ENCODE measurements at regions not wholly inside any gene's neighbourhood (a gene's known extent, or its start where the extent isn't known, plus 50 kb on each side); places are given as distances from the start of the nearest gene placed in this dataset.

DNA sequence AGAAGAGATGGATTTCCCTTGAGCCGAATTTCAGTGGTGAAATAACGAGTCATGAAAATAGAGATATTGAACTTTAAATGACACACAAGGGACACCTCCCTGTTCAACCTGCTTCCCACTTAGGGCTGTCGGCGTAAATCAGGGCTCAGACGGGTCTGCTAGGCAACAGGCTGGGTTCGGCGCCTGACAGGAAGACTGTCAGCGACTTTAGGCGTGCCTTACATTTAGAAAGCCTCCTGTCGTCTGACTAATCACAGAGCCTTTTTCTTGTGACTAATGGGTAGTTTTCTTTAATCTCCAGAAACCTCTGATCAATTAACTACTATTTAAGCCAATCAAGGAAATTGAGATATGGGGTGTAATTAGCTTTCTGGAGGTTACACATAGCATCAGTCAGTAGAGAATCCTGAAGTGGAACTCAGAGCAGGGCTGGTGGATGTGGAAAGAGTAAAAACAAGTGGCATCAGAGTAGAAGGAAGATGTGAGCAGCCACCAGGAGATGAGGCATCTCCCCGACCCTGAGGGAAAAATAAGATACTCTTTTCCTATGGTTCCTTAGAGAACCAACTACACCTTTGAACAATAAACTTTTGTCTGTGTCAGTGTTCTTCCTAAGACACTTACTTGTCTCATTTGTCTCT, 86.2 kb upstream of the HS3ST1 start:
- Histone ChIP-seq H3K27ac (no peak overlapping the region), H3K36me3 (no peaks in the 10 kb centered on the region), H3K9me3 (no peaks in the 10 kb centered on the region), H3K27me3 (no peaks in the 10 kb centered on the region), H3K4me1 (no peaks in the 10 kb centered on the region), H3K4me3 (no peak overlapping the region)
- TF ChIP-seq POLR2A (IDR thresholded peaks at IDR 0.05), result no peak
- no peak for TF ChIP-seq EP300 (IDR thresholded peaks at IDR 0.05)
- TF ChIP-seq, protein P1, sequence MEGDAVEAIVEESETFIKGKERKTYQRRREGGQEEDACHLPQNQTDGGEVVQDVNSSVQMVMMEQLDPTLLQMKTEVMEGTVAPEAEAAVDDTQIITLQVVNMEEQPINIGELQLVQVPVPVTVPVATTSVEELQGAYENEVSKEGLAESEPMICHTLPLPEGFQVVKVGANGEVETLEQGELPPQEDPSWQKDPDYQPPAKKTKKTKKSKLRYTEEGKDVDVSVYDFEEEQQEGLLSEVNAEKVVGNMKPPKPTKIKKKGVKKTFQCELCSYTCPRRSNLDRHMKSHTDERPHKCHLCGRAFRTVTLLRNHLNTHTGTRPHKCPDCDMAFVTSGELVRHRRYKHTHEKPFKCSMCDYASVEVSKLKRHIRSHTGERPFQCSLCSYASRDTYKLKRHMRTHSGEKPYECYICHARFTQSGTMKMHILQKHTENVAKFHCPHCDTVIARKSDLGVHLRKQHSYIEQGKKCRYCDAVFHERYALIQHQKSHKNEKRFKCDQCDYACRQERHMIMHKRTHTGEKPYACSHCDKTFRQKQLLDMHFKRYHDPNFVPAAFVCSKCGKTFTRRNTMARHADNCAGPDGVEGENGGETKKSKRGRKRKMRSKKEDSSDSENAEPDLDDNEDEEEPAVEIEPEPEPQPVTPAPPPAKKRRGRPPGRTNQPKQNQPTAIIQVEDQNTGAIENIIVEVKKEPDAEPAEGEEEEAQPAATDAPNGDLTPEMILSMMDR (IDR thresholded peaks at IDR 0.05), result no peak
- no peak for TF ChIP-seq POLR2AphosphoS5 (IDR thresholded peaks at IDR 0.05)
- no peak for DNase-seq (ENCODE audit: low spot score in 2 of 2)
- 59% methylated on average over 11 of the region's 11 CpGs for WGBS

DNA sequence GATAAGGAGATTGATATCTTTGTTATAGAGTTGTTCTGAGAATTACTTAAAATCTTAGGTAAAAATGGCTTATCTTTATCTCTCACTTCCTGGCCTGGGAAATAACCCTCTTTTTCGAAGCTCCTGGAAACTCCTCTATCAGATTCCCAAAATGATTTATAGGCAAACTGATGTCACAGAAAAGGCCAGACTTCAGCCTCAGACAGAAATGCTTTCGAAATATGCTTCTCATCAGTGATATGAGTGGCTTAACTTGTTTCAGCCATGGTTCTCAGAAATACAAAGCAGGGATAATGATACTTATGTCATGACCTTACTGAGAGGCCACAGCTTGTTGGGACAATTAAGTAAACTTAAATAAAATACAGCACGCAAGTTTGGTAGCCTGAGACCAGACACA, 85.3 kb upstream of the HS3ST1 start:
- 56% methylated on average over 3 of the region's 3 CpGs for WGBS
- no peaks in the 10 kb centered on the region for H3K36me3 ChIP-seq
- no peaks in the 10 kb centered on the region for H3K9me3 ChIP-seq
- H3K27me3 ChIP-seq, result no peaks in the 10 kb centered on the region
- no peak for TF ChIP-seq EP300 (IDR thresholded peaks at IDR 0.05)
- TF ChIP-seq POLR2A (IDR thresholded peaks at IDR 0.05), result no peak
- TF ChIP-seq, protein P1 (IDR thresholded peaks at IDR 0.05), result no peak
- TF ChIP-seq POLR2AphosphoS5 (IDR thresholded peaks at IDR 0.05), result no peak
- H3K4me3 ChIP-seq, result no peak overlapping the region
- DNase-seq (ENCODE audit: low spot score in 2 of 2), result no peak
- no peak overlapping the region for H3K27ac ChIP-seq
- no peaks in the 10 kb centered on the region for H3K4me1 ChIP-seq

DNA sequence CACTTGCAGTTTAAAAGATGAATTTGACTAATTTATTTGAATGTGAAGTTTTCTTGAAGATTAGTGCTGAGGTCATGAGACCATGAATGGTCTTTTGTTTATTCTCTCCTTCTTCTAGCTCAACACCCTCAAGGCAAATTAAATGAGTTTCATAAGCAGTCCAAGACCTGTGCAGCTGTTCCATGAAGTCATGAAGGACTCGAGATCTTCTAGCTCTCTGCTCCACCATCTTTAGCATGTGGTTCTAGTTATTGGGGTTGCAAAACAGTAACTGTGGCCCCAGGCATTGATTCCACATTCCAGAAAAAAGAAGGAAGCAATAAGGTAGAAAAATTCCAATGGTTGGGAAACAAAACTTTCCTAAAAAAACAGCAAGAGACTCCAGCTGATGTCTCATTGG, 84.2 kb upstream of the HS3ST1 start:
- WGBS, result 38% methylated on average over 1 of the region's 1 CpG
- no peak overlapping the region for H3K27ac ChIP-seq
- H3K4me3 ChIP-seq, result no peak overlapping the region
- no peak for DNase-seq (ENCODE audit: low spot score in 2 of 2)
- H3K4me1 ChIP-seq, result no peaks in the 10 kb centered on the region
- no peak for TF ChIP-seq POLR2AphosphoS5 (IDR thresholded peaks at IDR 0.05)
- no peak for TF ChIP-seq POLR2A (IDR thresholded peaks at IDR 0.05)
- no peak for TF ChIP-seq EP300 (IDR thresholded peaks at IDR 0.05)
- TF ChIP-seq, protein P1 (IDR thresholded peaks at IDR 0.05), result no peak
- H3K36me3 ChIP-seq, result no peaks in the 10 kb centered on the region
- H3K9me3 ChIP-seq, result no peaks in the 10 kb centered on the region
- H3K27me3 ChIP-seq, result no peaks in the 10 kb centered on the region

DNA sequence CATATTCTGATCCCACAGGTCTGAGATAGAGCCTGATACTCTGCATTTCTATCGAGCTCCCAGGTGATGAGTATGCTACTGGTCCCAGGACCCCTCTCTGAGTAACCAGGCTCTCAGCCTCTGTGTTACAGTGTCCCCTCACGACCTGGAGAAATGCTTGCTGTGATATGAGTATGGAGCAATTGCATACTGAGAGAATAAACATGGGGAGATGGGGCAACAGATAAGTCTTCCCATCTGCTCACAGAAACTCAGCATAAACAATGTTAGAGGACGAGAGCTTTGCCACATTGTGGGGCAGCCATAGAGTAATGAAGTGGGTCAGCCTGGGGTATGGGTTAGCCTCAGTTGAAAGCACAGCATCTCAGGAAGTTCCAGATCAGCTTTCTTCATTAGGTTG, 82.6 kb upstream of the HS3ST1 start:
- TF ChIP-seq POLR2A (IDR thresholded peaks at IDR 0.05), result no peak
- TF ChIP-seq, protein P1 (IDR thresholded peaks at IDR 0.05), result no peak
- TF ChIP-seq POLR2AphosphoS5 (IDR thresholded peaks at IDR 0.05), result no peak
- TF ChIP-seq EP300 (IDR thresholded peaks at IDR 0.05), result no peak
- no peaks in the 10 kb centered on the region for H3K36me3 ChIP-seq
- WGBS, result 64% methylated on average over 3 of the region's 3 CpGs
- no peaks in the 10 kb centered on the region for H3K9me3 ChIP-seq
- no peak for DNase-seq (ENCODE audit: low spot score in 2 of 2)
- no peaks in the 10 kb centered on the region for H3K27me3 ChIP-seq
- H3K27ac ChIP-seq, result no peak overlapping the region
- no peaks in the 10 kb centered on the region for H3K4me1 ChIP-seq
- H3K4me3 ChIP-seq, result no peak overlapping the region

DNA sequence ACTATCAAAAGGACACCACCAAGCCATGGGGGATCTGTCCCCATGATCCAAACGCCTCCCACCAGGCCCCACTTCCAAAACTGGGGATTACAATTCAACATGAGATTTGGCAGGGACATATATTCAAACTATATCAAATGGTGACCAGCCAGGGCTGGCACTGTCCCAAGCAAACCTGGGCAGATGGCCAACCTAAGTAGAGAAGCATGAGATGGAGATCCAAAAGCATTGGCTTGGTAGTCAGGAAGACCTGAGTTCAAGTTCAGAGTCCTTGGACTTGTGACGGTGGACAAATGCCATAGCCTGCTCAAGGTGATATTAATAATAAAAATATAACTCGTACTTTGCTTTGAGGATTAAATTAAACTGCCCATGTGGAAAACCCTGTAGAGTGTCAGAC, 79.2 kb upstream of the HS3ST1 start:
- Histone ChIP-seq H3K27me3 (no peaks in the 10 kb centered on the region), H3K4me3 (no peak overlapping the region), H3K4me1 (peaks cover 10% of the 10 kb centered on the region), H3K27ac (no peak overlapping the region), H3K9me3 (no peaks in the 10 kb centered on the region), H3K36me3 (no peaks in the 10 kb centered on the region)
- no peak for TF ChIP-seq EP300 (IDR thresholded peaks at IDR 0.05)
- no peak for TF ChIP-seq POLR2AphosphoS5 (IDR thresholded peaks at IDR 0.05)
- TF ChIP-seq, protein P1 (IDR thresholded peaks at IDR 0.05), result no peak
- no peak for TF ChIP-seq POLR2A (IDR thresholded peaks at IDR 0.05)
- 82% methylated on average over 3 of the region's 3 CpGs for WGBS
- DNase-seq (ENCODE audit: low spot score in 2 of 2), result no peak
